ENCODE measurements at regions not wholly inside any gene's neighbourhood (a gene's known extent, or its start where the extent isn't known, plus 50 kb on each side); places are given as distances from the start of the nearest gene placed in this dataset.

DNA sequence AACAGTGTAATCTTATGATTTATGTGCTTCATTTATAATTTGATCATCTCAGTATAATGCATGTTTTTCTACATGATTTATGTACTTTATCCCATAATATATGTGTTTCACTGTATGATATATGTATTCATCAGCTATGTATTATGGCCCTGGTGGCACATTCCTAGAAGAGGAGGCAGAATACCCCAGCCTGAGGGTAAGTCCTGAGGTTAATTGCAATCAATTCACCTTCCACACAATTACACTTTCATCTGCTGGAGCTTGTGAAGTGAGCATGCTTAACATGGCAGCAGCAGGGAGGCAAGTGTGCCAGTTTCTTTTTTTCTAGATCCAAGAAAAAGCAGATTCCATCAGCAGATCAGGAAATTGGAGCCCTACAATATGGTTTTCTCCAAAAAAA, 81.2 kb downstream of the CXXC4 start:
- TF ChIP-seq, protein P1, sequence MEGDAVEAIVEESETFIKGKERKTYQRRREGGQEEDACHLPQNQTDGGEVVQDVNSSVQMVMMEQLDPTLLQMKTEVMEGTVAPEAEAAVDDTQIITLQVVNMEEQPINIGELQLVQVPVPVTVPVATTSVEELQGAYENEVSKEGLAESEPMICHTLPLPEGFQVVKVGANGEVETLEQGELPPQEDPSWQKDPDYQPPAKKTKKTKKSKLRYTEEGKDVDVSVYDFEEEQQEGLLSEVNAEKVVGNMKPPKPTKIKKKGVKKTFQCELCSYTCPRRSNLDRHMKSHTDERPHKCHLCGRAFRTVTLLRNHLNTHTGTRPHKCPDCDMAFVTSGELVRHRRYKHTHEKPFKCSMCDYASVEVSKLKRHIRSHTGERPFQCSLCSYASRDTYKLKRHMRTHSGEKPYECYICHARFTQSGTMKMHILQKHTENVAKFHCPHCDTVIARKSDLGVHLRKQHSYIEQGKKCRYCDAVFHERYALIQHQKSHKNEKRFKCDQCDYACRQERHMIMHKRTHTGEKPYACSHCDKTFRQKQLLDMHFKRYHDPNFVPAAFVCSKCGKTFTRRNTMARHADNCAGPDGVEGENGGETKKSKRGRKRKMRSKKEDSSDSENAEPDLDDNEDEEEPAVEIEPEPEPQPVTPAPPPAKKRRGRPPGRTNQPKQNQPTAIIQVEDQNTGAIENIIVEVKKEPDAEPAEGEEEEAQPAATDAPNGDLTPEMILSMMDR (IDR thresholded peaks at IDR 0.05): no peak
- TF ChIP-seq ZFX (IDR thresholded peaks at IDR 0.05; ENCODE audit: borderline replicate concordance): no peak
